ELF-1 (cell line): ENCODE measurements at regions not wholly inside any gene's neighbourhood (a gene's known extent, or its start where the extent isn't known, plus 50 kb on each side); places are given as distances from the start of the nearest gene placed in this dataset.
"Not testable (repeated sequence)": the region's sequence is repeated elsewhere in the genome, so short reads cannot be mapped to it uniquely, and the experiment has no call there.

Source experiments
- DNase-seq: peaks from one replicate; pipeline ENCODE4 v3.0.0-alpha.2; 2016; ENCODE audit warnings: low read depth, low spot score

GRCh38 chr2:60357996-60358395 is 195.5 kb downstream of the BCL11A start:
- DNase-seq, result no peak

GRCh38 chr2:60356346-60356745 is 197.1 kb downstream of the BCL11A start:
- DNase-seq, result no peak

GRCh38 chr2:60355849-60356261 is 197.6 kb downstream of the BCL11A start:
- DNase-seq, result no peak

GRCh38 chr2:60354713-60355112 is 198.7 kb downstream of the BCL11A start:
- DNase-seq, result no peak

GRCh38 chr2:60353863-60354262 is 199.6 kb downstream of the BCL11A start:
- no peak for DNase-seq

- DNase-seq, result peak; percentile 20
Measured at GRCh38 chr2:60353406-60353800, 200.1 kb downstream of the BCL11A start.

GRCh38 chr2:60352491-60353405 is 200.7 kb downstream of the BCL11A start:
- DNase-seq, result no peak

- DNase-seq, result no peak
Measured at GRCh38 chr2:60351802-60352201, 201.7 kb downstream of the BCL11A start.

GRCh38 chr2:60351321-60351720 is 202.1 kb downstream of the BCL11A start:
- no peak for DNase-seq

GRCh38 chr2:60350791-60351190 is 202.7 kb downstream of the BCL11A start:
- DNase-seq, result no peak

GRCh38 chr2:60347781-60348180 is 205.7 kb downstream of the BCL11A start:
- peak; percentile 40 for DNase-seq

GRCh38 chr2:60342491-60342890 is 211.0 kb downstream of the BCL11A start:
- DNase-seq, result not testable (repeated sequence)

GRCh38 chr2:60341151-60341550 is 212.3 kb downstream of the BCL11A start:
- no peak for DNase-seq

- no peak for DNase-seq
Measured at GRCh38 chr2:60339286-60339685, 214.2 kb downstream of the BCL11A start.

GRCh38 chr2:60337142-60337497 is 216.3 kb downstream of the BCL11A start:
- peak; percentile 61 for DNase-seq

GRCh38 chr2:60336442-60337141 is 216.9 kb downstream of the BCL11A start:
- no peak for DNase-seq

- DNase-seq, result peak; percentile 47
Measured at GRCh38 chr2:60335533-60336237, 217.8 kb downstream of the BCL11A start.

- no peak for DNase-seq
Measured at GRCh38 chr2:60334610-60335009, 218.8 kb downstream of the BCL11A start.

- DNase-seq, result no peak
Measured at GRCh38 chr2:60333264-60333663, 220.2 kb downstream of the BCL11A start.

- DNase-seq, result no peak
Measured at GRCh38 chr2:60331115-60331809, 222.2 kb downstream of the BCL11A start.

- DNase-seq, result no peak
Measured at GRCh38 chr2:60329225-60329624, 224.2 kb downstream of the BCL11A start.

- DNase-seq, result no peak
Measured at GRCh38 chr2:60324536-60324935, 228.9 kb downstream of the BCL11A start.
